GM13977 (cell line): ENCODE measurements at regions not wholly inside any gene's neighbourhood (a gene's known extent, or its start where the extent isn't known, plus 50 kb on each side); places are given as distances from the start of the nearest gene placed in this dataset.
"Not testable (repeated sequence)": the region's sequence is repeated elsewhere in the genome, so short reads cannot be mapped to it uniquely, and the experiment has no call there.

Source experiments
- DNase-seq: peaks from one replicate; pipeline ENCODE4 v3.0.0; 2012; ENCODE audit warnings: low spot score
- CTCF ChIP-seq: IDR thresholded peaks from 2 replicates; pipeline ENCODE4 v1.5.1; 2012; ENCODE audit warnings: mild to moderate bottlenecking, control low read depth; ENCODE audit not compliant: insufficient read depth; ENCODE audit errors: extremely low read depth, missing control alignments
- in situ Hi-C: fragments of 300-500 bp; cut with MboI; formaldehyde crosslinking; loops from one replicate; pipeline ENCODE4 v1.12.0; 2022; ENCODE audit warnings: low sequenced_read_pairs, low pct_unique_long_range_greater_than_20kb, mixed read lengths, inconsistent platforms; ENCODE audit not compliant: unreplicated experiment

DNA sequence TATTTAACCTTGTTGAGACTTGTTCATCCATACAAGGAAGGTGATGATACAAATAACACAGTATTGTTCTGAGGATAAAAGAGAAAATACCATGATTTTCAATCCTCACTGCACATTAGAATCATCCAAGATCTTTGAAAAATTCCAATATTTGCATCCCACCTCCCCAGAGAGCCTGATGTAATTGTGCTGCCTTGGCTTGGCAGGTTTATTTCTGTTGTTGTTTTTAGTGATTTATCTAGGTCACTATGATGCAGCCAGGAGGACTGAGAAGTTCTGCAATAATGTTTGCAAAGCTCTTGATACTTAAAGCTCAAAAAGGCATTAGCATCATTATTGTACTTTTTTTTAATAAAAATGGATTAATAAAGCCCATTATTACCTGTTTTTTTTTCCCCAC lies 67.0 kb upstream of the NMUR2 start:
- DNase-seq, result no peak
- in situ Hi-C loops, result no loop called here
- TF ChIP-seq CTCF, result no peak

GRCh38 chr5:152474961-152475360 lies 69.9 kb upstream of the NMUR2 start:
- no peak for DNase-seq
- in situ Hi-C loops, result no loop called here
- TF ChIP-seq CTCF, result no peak

GRCh38 chr5:152477536-152477935 lies 72.5 kb upstream of the NMUR2 start:
- no peak for TF ChIP-seq CTCF
- no peak for DNase-seq
- in situ Hi-C loops, result no loop called here

DNA sequence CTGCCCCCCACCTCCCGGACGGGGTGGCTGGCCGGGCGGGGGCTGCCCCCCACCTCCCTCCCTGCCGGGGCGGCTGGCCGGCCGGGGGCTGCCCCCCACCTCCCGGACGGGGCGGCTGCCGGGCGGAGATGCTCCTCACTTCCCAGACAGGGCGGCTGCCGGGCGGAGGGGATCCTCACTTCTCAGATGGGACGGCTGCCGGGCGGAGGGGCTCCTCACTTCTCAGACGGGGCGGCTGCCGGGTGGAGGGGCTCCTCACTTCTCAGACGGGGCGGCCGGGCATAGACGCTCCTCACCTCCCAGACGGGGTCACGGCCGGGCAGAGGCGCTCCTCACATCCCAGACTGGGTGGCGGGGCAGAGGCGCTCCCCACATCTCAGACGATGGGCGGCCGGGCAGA lies 74.8 kb upstream of the NMUR2 start:
- in situ Hi-C loops, DNase-seq: not testable (repeated sequence)

DNA sequence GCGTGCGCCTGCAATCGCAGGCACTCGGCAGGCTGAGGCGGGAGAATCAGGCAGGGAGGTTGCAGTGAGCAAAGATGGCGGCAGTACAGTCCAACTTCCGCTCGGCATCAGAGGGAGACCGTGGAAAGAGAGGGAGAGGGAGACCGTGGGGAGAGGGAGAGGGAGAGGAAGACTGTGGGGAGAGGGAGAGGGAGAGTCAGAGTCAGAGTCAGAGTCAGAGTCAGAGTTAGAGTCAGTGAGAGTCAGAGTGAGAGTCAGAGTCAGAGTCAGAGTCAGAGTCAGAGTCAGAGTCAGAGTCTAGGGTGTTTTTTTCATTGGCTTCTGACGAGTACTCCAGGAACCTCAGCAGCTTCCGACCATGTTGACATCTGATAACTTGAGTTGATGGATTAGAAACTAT lies 75.6 kb upstream of the NMUR2 start:
- in situ Hi-C loops, result not testable (repeated sequence)
- DNase-seq, result peak; percentile 31

- in situ Hi-C loops, result no loop called here
- no peak for TF ChIP-seq CTCF
- DNase-seq, result no peak
These were observed 82.1 kb upstream of the NMUR2 start for GRCh38 chr5:152487130-152487529.

- no peak for TF ChIP-seq CTCF
- no peak for DNase-seq
- in situ Hi-C loops, result no loop called here
These were observed 83.8 kb upstream of the NMUR2 start for GRCh38 chr5:152488869-152489268.

DNA sequence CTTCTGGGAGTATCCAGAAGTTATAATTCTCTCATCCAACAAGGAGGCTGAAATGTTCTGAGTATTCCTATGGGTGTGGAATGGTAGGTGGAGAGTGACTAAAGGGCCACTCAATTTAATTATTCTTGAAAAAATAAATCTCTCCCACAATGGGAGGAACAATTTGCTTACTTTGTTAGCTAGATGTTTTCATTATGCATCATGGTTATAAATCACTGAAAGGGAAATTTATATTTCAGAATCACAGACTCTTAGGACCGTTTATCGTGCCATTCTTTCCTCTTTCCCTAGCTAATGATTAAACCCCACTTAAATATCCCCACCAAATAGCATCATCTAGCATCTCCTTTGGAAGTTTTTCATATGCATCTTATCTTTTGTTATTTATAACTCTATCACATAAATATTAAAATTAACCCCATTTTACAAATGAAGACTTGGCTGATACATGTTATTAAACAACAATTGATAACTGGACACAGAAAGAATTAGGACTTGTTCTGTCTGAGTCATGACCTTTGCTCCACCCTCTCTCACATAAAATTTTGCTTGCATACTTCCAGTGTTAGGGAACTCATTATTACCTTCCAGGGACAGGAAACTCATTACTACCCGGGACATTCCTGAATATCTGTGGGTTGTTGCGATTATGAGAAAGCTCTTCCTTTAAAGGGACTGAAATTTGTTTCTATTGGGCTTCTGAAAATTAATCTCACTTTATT lies 94.9 kb upstream of the NMUR2 start:
- no peak for TF ChIP-seq CTCF
- no peak for DNase-seq
- in situ Hi-C loops, result loop anchor here (25.0 kb wide), 2 partner anchors 363 to 663 kb away; no protein-coding TSS in a partner anchor
